OCI-LY7 (cell line): ENCODE measurements at regions not wholly inside any gene's neighbourhood (a gene's known extent, or its start where the extent isn't known, plus 50 kb on each side); places are given as distances from the start of the nearest gene placed in this dataset.

ENCODE experiments used
- BruUV-seq: library from RNA; stranded (reverse); fragments of 400-500 nt; replicated peaks from 2 replicates; lab custom pipeline; 2021; lab: Mats Ljungman, UMichigan
- CTCF ChIA-PET: fragments of 300-600 bp; sonication (Branson Sonifier 250); formaldehyde crosslinking; loops from one replicate; lab custom pipeline; 2022; ENCODE audit warnings: antibody characterized with exemption; ENCODE audit not compliant: unreplicated experiment; lab: Charles Lee
- POLR2A ChIA-PET: fragments of 300-600 bp; sonication (Branson Sonifier 250); formaldehyde crosslinking; loops from one replicate; lab custom pipeline; 2022; ENCODE audit warnings: antibody characterized with exemption; lab: Charles Lee
- DNase-seq: peaks from one replicate; pipeline ENCODE4 v3.0.0-alpha.2; 2015; ENCODE audit warnings: low spot score
- H2AFZ ChIP-seq: fragments of 200-600 bp; sonication (generic), shearing (Covaris generic); 2 replicates; pipeline ENCODE4 v1.6.1; 2014; ENCODE audit warnings: mild to moderate bottlenecking, antibody characterized with exemption, low read length, moderate library complexity
- H3K27ac ChIP-seq: fragments of 200-600 bp; sonication (generic); 2 replicates; pipeline ENCODE4 v1.5.1; 2014; ENCODE audit warnings: mixed run types, low read depth, mild to moderate bottlenecking, moderate library complexity, low read length, inconsistent platforms; ENCODE audit not compliant: poor library complexity, severe bottlenecking
- H3K36me3 ChIP-seq: fragments of 200-600 bp; sonication (generic); 2 replicates; pipeline ENCODE4 v1.6.1; 2014; ENCODE audit warnings: mild to moderate bottlenecking, antibody characterized with exemption, low read length, moderate library complexity, mixed read lengths; ENCODE audit not compliant: insufficient read depth
- H3K4me1 ChIP-seq: fragments of 200-600 bp; sonication (generic); 2 replicates; pipeline ENCODE4 v1.5.1; 2014; ENCODE audit warnings: mild to moderate bottlenecking, low read length; ENCODE audit not compliant: insufficient read depth, poor library complexity, severe bottlenecking
- H3K4me2 ChIP-seq: fragments of 200-600 bp; sonication (generic); 2 replicates; pipeline ENCODE4 v1.6.1; 2014; ENCODE audit warnings: mild to moderate bottlenecking, low read length
- H3K4me3 ChIP-seq: fragments of 200-600 bp; sonication (generic); 2 replicates; pipeline ENCODE4 v1.5.1; 2014; ENCODE audit warnings: mild to moderate bottlenecking, low read depth, low read length; ENCODE audit not compliant: poor library complexity, severe bottlenecking
- H3K79me2 ChIP-seq: fragments of 200-600 bp; sonication (generic); 2 replicates; pipeline ENCODE4 v1.6.1; 2016; ENCODE audit warnings: low read depth, mild to moderate bottlenecking, low read length, moderate library complexity, mixed read lengths; ENCODE audit not compliant: insufficient read depth
- H3K9me2 ChIP-seq: fragments of 200-600 bp; sonication (generic); 2 replicates; pipeline ENCODE4 v1.6.1; 2016; ENCODE audit warnings: mild to moderate bottlenecking, low read length, mixed read lengths; ENCODE audit not compliant: insufficient read depth
- H3K9me3 ChIP-seq: fragments of 200-600 bp; sonication (generic); 2 replicates; pipeline ENCODE4 v1.6.1; 2014; ENCODE audit warnings: mild to moderate bottlenecking, mixed run types, low read length, mixed read lengths
- H4K20me1 ChIP-seq: fragments of 200-600 bp; sonication (generic); 2 replicates; pipeline ENCODE4 v1.6.1; 2014; ENCODE audit warnings: mild to moderate bottlenecking, antibody characterized with exemption, low read length, moderate library complexity, mixed read lengths; ENCODE audit not compliant: insufficient read depth
- CTCF ChIP-seq: fragments of 200-600 bp; sonication (generic); conservative IDR thresholded peaks from 2 replicates; pipeline ENCODE4 v1.5.1; 2014; ENCODE audit warnings: mild to moderate bottlenecking, antibody characterized with exemption, low read length, moderate library complexity, mixed read lengths
- EZH2phosphoT487 ChIP-seq: fragments of 200-600 bp; sonication (generic); IDR thresholded peaks from 2 replicates; pipeline ENCODE4 v1.6.1; 2018; ENCODE audit warnings: low read depth, borderline replicate concordance, mild to moderate bottlenecking, mixed run types, antibody characterized with exemption, low read length, moderate library complexity, mixed read lengths
- intact Hi-C: fragments of 100-400 bp; cut with micrococcal nuclease; formaldehyde crosslinking; loops from one replicate; pipeline ENCODE4 v1.10.0; 2022; ENCODE audit not compliant: unreplicated experiment

- H3K4me3 ChIP-seq = peak overlapping the region; percentile 40
- TF ChIP-seq CTCF (no peak), EZH2phosphoT487 (no peak)
- H3K9me2 ChIP-seq = no peaks in the 10 kb centered on the region
- no peaks in the 10 kb centered on the region for H4K20me1 ChIP-seq
- BruUV-seq = no TSS peak
- DNase-seq = peak; percentile 60
- H3K27ac ChIP-seq = peak overlapping the region; percentile 65
- no peaks in the 10 kb centered on the region for H3K79me2 ChIP-seq
- H2AFZ ChIP-seq = peak overlapping the region; percentile 96
- no peaks in the 10 kb centered on the region for H3K36me3 ChIP-seq
- peak overlapping the region; percentile 69 for H3K4me2 ChIP-seq
- ChIA-PET POLR2A (interaction anchor here (0.7 to 1.3 kb wide), 5 partner anchors 16 to 35 kb away, joined by 3 to 6 read pairs (median 5); no protein-coding TSS in a partner anchor), CTCF (interaction anchor here (1.0 to 1.5 kb wide), 2 partner anchors 10 to 35 kb away, joined by 3 read pairs; no protein-coding TSS in a partner anchor)
- H3K4me1 ChIP-seq = peaks cover 70% of the 10 kb centered on the region
- H3K9me3 ChIP-seq = no peaks in the 10 kb centered on the region
- intact Hi-C loops = no loop called here
Measured at GRCh38 chr10:30722956-30723620, 93.5 kb upstream of the LYZL2 start.

DNA sequence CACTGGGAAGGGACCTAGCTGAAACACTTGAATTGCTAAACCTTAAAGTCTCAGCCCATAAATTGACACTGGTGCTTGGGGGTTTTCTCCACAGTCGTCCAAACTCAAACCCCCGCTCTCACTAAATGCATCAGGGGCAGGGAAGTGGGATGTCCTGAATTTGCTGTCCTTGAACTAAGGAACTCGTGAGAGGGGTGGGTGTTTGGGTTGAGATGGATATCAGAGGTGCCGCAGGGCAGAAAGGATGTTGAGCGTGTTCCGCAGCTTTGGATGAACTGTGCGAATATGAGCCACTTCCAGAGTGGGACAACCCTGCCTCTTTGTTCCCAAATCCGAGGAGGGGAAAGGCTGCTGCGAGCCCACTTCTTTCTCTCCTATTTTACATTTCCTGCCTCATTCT, 90.3 kb upstream of the LYZL2 start:
- Histone ChIP-seq H3K27ac (no peak overlapping the region), H3K36me3 (peaks cover 1% of the 10 kb centered on the region; the same call in 1 of the 2 replicates), H4K20me1 (no peaks in the 10 kb centered on the region), H3K9me3 (peaks cover under 1% of the 10 kb centered on the region; the same call in 1 of the 2 replicates), H3K9me2 (no peaks in the 10 kb centered on the region), H3K4me3 (no peak overlapping the region), H3K4me2 (no peak overlapping the region), H3K4me1 (peaks cover 64% of the 10 kb centered on the region), H3K79me2 (no peaks in the 10 kb centered on the region), H2AFZ (no peak overlapping the region)
- TF ChIP-seq CTCF = no peak
- no peak for TF ChIP-seq EZH2phosphoT487
- intact Hi-C loops = no loop called here
- no peak for DNase-seq
- ChIA-PET POLR2A (interaction anchor here (2.5 kb wide), 1 partner anchor 16 kb away, joined by 12 read pairs; no protein-coding TSS in a partner anchor), CTCF (no interaction called here)
- no TSS peak for BruUV-seq
